ENCODE measurements at regions not wholly inside any gene's neighbourhood (a gene's known extent, or its start where the extent isn't known, plus 50 kb on each side); places are given as distances from the start of the nearest gene placed in this dataset.

DNA sequence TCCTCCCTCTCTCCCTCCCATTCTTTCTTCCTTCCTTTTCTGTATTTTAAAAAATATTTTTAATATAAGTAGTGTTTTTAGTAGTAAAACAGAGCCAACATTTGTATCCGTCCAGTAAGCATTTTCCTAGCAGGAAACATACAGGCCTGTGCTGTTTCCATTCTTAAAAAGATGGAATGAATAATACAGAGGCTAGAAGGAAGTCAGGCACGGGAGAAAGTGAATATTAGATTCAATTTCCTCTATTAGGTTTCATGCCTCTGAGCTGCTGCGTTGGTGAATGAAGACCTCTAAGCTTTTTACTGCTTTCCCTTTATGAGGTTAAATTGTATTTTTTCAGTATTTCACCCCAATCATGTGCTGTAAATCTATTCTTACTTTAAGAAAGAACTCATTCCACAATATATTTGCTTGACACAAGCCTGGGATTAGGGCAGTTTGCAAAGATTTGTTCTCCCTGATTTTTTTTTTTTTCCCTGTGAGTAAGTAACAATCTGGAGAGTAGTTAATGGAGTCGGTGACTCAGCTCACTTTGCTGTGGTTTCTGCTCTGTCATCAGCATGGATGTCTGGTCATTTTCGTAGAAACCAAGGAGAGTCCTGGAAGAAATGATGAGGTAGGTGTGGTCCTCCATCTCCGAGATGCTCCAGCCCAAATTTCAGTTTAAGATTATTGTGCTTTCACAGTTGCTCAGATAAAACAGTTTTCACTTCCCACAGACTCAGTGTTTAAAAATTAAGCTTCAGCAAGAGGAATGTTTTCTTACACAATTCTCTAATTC is 76.1 kb upstream of the PITRM1 start:
- DNase-seq, result peak; percentile 37

- DNase-seq, result no peak
Observed at GRCh38 chr10:3245395-3245794, 72.8 kb upstream of the PITRM1 start.

DNA sequence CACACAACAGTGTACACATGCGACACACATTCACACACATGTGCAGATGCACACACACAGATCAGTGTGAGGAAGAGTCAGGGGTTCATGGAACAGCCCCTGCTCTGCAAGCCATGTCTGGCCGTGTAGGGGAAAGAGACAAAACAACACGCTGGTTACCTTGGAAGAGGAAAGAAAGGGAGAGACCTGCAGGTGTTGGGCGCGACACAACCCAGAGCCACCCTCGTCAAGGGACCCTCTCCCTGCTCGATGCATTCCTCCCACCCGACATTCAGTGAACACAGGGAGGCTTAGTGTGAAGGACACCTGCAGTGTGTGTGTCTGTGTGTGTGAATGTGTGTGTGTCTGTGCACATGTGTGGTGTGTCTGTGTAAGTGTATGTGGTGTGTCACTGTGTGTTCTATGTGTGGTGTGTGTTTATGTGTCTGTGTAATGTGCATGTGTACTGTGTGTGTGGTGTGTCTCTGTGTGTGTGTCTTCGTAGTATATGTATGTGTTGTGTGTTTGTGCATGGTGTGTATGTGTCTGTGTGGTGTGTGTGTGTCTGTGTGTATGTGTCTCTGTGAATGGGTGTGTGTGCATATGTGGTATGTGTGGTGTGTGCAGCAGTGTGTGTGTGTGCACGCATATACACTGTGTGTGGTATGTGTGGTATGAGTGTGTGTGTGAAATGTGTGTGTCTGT is 69.5 kb upstream of the PITRM1 start:
- no peak for DNase-seq

DNA sequence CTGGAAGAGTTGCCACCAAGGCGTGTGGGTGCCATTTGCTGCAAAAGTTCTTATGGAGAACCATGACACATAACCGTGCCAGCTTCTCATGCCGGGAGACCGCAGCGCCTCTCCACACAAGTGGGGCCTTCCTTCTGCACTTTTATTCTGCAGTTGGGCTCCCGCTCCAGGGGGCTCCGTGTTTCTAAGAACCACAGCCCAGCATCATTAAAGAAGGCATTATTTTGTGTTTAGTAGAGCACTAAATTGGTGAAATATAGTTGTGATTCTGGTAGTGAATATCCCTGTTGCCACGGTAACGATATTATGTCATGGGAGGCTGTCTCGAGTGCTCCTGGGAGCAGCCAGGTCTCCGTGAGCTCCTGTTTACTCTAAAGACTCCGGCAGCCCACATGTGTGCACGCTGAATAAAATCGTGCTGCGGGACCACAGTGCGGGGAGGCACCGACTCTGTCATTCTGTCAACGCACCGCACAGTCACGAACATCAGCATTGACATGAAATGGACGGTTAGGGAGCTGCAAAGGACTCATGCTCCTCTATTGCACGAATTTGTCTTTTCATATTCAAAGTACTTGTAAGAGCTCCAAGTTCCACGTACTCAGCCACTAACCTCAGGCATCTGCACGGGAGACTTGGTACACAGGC is 68.8 kb upstream of the PITRM1 start:
- no peak for DNase-seq

- no peak for DNase-seq
Observed at GRCh38 chr10:3239920-3240894, 67.6 kb upstream of the PITRM1 start.

DNA sequence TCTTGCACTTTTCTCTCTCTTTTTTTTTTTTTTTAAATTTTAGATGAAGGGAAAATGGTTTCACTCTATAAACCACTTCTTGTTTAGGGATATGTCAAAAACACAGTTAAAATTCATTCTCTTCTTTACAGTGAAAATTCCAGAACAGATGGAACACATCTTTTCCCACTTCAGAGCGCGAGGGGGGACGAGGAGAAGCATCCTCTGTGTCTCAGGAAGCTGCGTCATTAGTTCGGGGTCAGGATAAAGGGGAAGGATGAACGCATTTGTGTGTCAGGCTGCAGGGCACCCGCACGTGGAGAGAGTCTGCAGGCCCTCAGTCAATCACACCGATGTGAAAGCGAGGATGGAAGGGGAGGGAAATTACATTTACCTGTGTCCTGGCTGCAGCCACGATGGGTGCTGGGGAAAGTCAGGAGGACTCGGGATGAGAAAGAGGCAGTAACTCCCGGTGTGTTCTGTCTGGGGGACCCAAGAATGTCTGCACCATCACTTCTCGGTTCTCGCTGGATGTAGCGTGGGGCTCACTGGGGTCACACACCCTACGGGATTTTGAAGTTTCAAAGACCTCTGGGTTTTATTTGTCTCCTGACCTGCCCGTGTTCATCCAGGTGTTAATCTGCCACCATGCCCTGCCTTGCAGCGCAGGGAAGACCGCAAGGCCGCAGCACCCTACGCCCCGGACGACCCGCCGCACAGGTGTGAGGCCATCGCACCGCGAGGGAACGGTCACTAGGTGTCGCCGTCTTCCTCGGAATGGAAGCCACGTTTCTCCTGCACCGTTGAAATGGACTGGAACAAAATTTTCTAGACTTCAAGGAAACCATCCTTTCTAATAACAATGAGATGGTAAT is 66.7 kb upstream of the PITRM1 start:
- peak; percentile 57 for DNase-seq

DNA sequence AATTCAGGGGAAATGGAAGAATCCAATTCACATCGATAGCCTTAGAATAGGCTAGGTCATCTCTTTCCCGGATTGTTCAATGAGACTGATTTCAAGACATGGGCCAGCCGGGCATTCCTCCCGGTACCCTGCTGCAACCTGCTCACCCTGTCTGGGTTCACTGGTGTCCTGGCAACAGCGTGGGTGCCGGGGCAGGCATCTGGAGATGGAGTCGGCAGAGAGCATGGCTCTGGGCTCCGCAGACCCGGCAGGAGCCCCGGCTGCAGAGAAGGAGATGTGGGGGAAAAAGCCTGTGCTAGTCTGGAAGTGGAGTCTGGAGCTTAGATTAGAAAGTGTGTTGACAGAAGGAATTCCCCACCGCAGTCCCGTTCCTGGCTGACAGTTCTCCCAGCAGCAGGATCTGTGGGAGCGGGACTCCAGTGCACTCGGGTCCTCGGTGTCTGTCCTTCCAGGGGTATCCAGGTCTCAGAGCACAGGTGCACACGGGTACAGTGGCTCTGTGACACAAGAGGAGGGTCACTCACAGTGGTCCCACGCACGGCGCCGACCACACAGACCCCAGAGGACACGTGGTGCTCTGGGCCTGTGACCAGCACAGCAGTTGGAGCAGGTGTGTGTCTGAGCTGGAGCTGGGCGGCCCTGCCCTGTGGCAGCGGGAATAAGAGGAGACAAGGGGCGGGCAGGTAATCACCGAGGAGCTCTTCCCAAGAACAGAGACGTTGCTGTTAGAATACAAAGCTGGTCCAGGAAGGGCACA is 65.7 kb upstream of the PITRM1 start:
- no peak for DNase-seq

- no peak for DNase-seq
Observed at GRCh38 chr10:3237530-3237929, 64.9 kb upstream of the PITRM1 start.

DNA sequence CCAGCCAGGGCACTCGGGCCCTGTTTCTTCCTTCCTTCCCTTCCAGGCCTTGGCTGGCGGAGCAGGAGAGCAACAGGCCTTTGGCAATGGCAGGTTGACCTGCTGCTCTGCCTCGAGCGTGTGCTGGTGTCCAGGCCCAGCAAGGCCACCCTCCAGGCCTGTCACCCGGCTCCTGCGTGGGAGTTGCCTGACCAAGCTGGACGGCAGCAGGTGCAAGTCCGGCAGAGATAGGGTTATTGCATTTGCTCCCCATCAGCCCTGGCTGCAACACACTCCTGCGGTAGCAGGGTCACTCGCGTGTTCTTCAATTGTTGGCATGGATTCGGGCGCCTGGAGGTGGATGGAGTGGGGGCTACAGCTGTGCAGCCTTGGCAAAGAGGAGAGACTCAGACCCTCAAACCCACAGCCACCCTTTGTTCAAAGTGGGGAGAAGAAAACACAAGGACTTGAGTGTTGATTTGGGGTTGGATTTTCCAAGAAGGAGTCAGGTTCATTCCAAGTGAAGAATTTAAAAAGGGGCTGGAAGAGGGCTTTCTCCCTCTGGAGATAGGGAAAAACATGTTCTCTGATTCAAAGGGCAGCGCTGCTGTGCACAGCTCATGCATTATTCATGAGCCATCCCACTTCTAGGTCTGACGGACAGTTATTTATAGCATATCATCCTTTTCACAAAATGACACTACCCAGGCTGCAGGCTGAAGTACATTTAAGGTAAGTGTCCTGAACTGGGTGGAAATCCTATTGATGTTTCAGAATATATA is 64.2 kb upstream of the PITRM1 start:
- DNase-seq, result no peak

- no peak for DNase-seq
Observed at GRCh38 chr10:3235996-3236510, 63.5 kb upstream of the PITRM1 start.

- no peak for DNase-seq
Observed at GRCh38 chr10:3235395-3235794, 62.8 kb upstream of the PITRM1 start.

DNA sequence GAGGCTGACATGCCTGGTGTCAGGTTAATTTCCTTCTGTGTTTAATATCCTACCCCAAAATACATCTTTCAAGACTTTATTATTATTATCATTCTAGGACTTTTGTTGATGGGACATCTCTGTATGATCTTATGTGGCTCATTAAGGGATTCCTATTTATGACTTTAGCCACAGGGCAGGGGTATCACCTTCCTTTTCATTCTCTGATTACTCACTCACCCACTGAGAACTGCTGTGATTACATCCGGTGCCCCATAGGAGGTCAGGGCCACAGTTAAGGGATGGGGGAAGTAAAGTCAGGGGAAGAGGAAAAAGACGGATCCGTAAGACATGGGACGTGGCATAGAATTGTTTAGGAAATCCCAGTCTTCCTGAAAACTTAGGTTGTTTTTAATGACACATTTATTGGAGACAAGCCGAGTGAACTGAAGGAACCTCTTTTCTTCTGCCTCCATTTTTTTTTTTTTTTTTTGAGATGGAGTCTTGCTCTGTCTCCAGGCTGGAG is 61.0 kb upstream of the PITRM1 start:
- DNase-seq, result no peak

GRCh38 chr10:3231951-3232730 is 59.6 kb upstream of the PITRM1 start:
- no peak for DNase-seq

DNA sequence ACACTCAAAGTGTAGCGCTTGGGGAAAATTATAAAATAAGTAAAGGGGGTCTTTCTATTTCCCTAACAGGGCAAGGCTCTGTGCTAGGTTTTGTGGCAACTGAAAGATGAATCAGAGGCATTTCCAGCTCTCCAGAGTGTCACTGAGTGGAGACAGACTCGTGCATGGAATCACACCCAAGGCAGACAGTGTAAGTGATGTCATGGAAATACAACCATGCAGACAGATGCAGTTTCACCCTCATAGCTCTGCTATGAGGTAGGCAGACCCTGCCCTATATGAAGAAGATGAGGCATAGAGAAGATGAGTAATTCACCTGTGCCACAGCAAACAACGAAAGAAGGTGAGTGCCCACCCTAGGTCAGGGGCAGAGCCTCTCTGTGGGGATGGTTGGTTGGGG is 57.2 kb upstream of the PITRM1 start:
- no peak for DNase-seq

DNA sequence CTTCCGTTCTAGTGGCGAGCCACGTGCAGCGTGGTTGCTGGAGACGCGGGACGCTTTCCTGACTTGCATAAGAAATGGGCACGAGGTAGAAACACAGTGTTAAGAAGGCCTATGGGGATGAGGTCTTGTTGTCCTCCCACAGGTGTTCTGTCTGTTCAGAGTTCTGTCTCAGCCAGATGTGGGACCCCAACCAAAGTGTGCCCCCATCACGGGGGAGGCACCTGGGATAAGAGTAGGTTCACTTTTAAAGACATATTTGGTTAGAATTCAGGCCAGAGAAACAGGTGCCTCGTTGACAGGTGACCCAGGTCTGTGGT is 56.0 kb upstream of the PITRM1 start:
- no peak for DNase-seq

DNA sequence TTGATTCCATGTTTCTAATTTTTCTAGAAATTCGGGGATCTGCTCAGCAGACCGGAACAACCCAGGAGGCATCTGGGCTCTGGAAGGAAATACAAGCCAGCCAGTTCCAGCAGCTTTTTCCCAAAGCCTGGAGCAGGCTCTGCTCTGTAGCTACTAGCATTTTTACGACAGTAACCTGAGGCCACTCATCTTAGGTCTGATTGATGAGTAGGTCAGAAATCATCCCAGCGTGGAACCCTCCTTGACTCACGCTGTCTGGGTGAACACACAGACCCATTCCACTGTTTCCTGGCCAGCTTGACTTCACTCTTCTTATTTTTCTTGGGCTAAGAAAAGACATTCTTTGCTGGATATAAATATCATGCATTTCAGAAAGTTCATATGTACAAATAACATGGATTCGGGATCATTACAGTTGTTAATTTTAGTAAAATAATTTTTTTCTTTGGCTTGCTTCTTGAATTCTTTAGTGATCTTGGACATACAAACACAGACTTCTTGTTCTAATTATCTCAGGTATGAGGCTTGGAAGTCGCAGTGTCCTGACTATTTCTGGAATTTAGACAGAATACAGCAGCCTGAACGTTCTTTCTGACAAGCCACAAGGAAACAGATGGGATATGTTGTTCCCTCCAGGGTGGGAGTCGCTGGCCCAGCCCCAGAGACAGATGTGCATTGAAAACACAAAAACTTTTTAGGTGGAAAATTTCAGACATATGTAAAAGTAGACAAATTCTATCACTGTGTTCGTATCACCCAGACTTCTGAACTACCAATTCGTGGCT is 54.6 kb upstream of the PITRM1 start:
- DNase-seq, result no peak

DNA sequence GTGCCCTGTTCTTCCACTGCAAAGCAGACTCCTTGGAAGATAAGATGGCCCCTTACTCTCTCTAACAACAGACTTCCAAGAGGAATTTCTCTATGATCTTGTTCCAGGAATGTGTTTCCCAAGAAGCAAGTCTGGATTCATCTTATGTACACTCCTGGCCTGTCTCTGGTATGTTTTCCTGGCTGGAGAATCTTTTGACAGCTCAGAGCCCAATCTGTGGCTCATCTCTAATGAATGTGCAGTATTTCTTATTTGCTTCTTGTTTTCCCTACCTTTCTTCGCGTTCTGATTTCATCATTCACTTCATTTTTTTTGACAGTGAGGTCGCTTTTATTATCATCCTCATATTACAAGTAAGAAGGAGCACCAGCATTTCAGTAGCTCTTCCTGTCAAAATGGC is 53.0 kb upstream of the PITRM1 start:
- no peak for DNase-seq

- DNase-seq, result no peak
Observed at GRCh38 chr10:3224241-3224640, 51.7 kb upstream of the PITRM1 start.

All from suppressor macrophage treated with lipopolysaccharide for 4 hours (primary cell).